ENCODE measurements at regions not wholly inside any gene's neighbourhood (a gene's known extent, or its start where the extent isn't known, plus 50 kb on each side); places are given as distances from the start of the nearest gene placed in this dataset.

GRCh38 chr5:68953231-68953874, 140.5 kb upstream of the SLC30A5 start (continued):
- TF ChIP-seq ZNF576 (CRISPR knock-in tag; IDR thresholded peaks at IDR 0.05): no peak
- TF ChIP-seq ZBED4 (CRISPR knock-in tag; IDR thresholded peaks at IDR 0.05; ENCODE audit: borderline replicate concordance): no peak
- TF ChIP-seq ZFAT (CRISPR knock-in tag; conservative IDR thresholded peaks at IDR 0.05): no peak
- TF ChIP-seq NBN (conservative IDR thresholded peaks at IDR 0.05): no peak
- no peak for TF ChIP-seq ATF1 (CRISPR knock-in tag; IDR thresholded peaks at IDR 0.05)
- TF ChIP-seq ZNF720 (CRISPR knock-in tag; IDR thresholded peaks at IDR 0.05): no peak

GRCh38 chr5:68953875-68954617, 139.8 kb upstream of the SLC30A5 start:
- TF ChIP-seq HBP1 (CRISPR knock-in tag; IDR thresholded peaks at IDR 0.05; ENCODE audit: low read depth) (no peak), ZMAT3 (CRISPR knock-in tag; conservative IDR thresholded peaks at IDR 0.05) (no peak), ZFYVE20 (CRISPR knock-in tag; IDR thresholded peaks at IDR 0.05; ENCODE audit: borderline replicate concordance, low read depth) (no peak), MLLT10 (CRISPR knock-in tag; IDR thresholded peaks at IDR 0.05) (no peak), ZNF354B (CRISPR knock-in tag; IDR thresholded peaks at IDR 0.05) (no peak), PTBP1 (IDR thresholded peaks at IDR 0.05; ENCODE audit: low read depth, low read length, poor library complexity, severe bottlenecking) (no peak), ZNF577 (CRISPR knock-in tag; IDR thresholded peaks at IDR 0.05; ENCODE audit: borderline replicate concordance, low read depth) (no peak), NFKB2 (CRISPR knock-in tag; IDR thresholded peaks at IDR 0.05; ENCODE audit: borderline replicate concordance) (no peak), SMYD3 (CRISPR knock-in tag; IDR thresholded peaks at IDR 0.05) (no peak), ARNT2 (CRISPR knock-in tag; IDR thresholded peaks at IDR 0.05; ENCODE audit: low read depth) (no peak)
- no peaks in the 10 kb centered on the region for H3K4me1 ChIP-seq (ENCODE audit: insufficient read depth, low read length)
- H3K27me3 ChIP-seq (ENCODE audit: control insufficient read depth in 1 of 2, insufficient read depth in 2 of 2, low read length in 2 of 2): no peaks in the 10 kb centered on the region; a peak in 1 of 5 replicates
- no peaks in the 10 kb centered on the region for H3K79me2 ChIP-seq (ENCODE audit: insufficient read depth, low read length)
- no peak overlapping the region for H3K4me2 ChIP-seq (ENCODE audit: low read depth, low read length)
- DNase-seq (ENCODE audit: low spot score): no peak
- ChIA-PET CTCF (ENCODE audit: low intra/inter-chr PET ratio, low total read pairs) (no interaction called here), POLR2A (no interaction called here)
- no peaks in the 10 kb centered on the region for H3K36me3 ChIP-seq (replicated peaks in 1 of 2; ENCODE audit: control insufficient read depth in 1 of 2, insufficient read depth in 2 of 2, low read length in 2 of 2)
- H3K27ac ChIP-seq (ENCODE audit: extremely low read length, insufficient read depth, low read length): no peak overlapping the region
- H3K9me3 ChIP-seq (ENCODE audit: low read length): no peaks in the 10 kb centered on the region
- H3K9ac ChIP-seq (ENCODE audit: insufficient read depth, low read depth, low read length): no peak overlapping the region
- no peak overlapping the region for H2AFZ ChIP-seq (ENCODE audit: low read length)
- H4K20me1 ChIP-seq (ENCODE audit: insufficient read depth, low read length): no peaks in the 10 kb centered on the region
- in situ Hi-C loops (cut with HindIII; ENCODE audit: extremely low pct_ligation_motif_present, low pct_unique_long_range_greater_than_20kb): no loop called here
- intact Hi-C loops (cut with micrococcal nuclease; ENCODE audit: unreplicated experiment): no loop called here
- no TSS peak for BruUV-seq (replicated peaks)
- FAIRE-seq: no peak
- H3K4me3 ChIP-seq (replicated peaks in 1 of 3; ENCODE audit: insufficient read depth in 1 of 3, low read depth in 2 of 3, low read length in 3 of 3): no peak overlapping the region
- WGBS (ENCODE audit: low lambda C conversion rate): 15% methylated on average over 9 of the region's 9 CpGs
- no peak for ATAC-seq

Measured in HepG2 (cell line).